ENCODE measurements at regions not wholly inside any gene's neighbourhood (a gene's known extent, or its start where the extent isn't known, plus 50 kb on each side); places are given as distances from the start of the nearest gene placed in this dataset.

GRCh38 chr5:87136096-87136495, 131.6 kb upstream of the RASA1 start:
- H3K27me3 ChIP-seq (ENCODE audit: control insufficient read depth, insufficient read depth, low read length): no peaks in the 10 kb centered on the region
- H3K9me3 ChIP-seq (ENCODE audit: control insufficient read depth, insufficient read depth, low read length): no peaks in the 10 kb centered on the region
- no peak for DNase-seq (ENCODE audit: low read depth, low spot score)
- no peak overlapping the region for H3K4me3 ChIP-seq (ENCODE audit: low read depth, low read length)
- TF ChIP-seq CTCF (IDR thresholded peaks at IDR 0.05; ENCODE audit: low read depth, low read length): no peak
- ChIA-PET POLR2A (no interaction called here), CTCF (no interaction called here)
- H3K27ac ChIP-seq (ENCODE audit: low read depth, low read length): no peak overlapping the region

GRCh38 chr5:87136733-87137132, 130.9 kb upstream of the RASA1 start:
- Histone ChIP-seq H3K9me3 (ENCODE audit: control insufficient read depth, insufficient read depth, low read length) (no peaks in the 10 kb centered on the region), H3K4me3 (ENCODE audit: low read depth, low read length) (no peak overlapping the region), H3K27ac (ENCODE audit: low read depth, low read length) (no peak overlapping the region), H3K27me3 (ENCODE audit: control insufficient read depth, insufficient read depth, low read length) (no peaks in the 10 kb centered on the region)
- no peak for DNase-seq (ENCODE audit: low read depth, low spot score)
- POLR2A ChIA-PET: no interaction called here
- CTCF ChIA-PET: no interaction called here
- no peak for TF ChIP-seq CTCF (IDR thresholded peaks at IDR 0.05; ENCODE audit: low read depth, low read length)

- TF ChIP-seq CTCF (IDR thresholded peaks at IDR 0.05; ENCODE audit: low read depth, low read length): no peak
- H3K4me3 ChIP-seq (ENCODE audit: low read depth, low read length): no peak overlapping the region
- no peak overlapping the region for H3K27ac ChIP-seq (ENCODE audit: low read depth, low read length)
- H3K9me3 ChIP-seq (ENCODE audit: control insufficient read depth, insufficient read depth, low read length): no peaks in the 10 kb centered on the region
- no peak for DNase-seq (ENCODE audit: low read depth, low spot score)
- CTCF ChIA-PET: interaction anchor here (1.3 kb wide), 1 partner anchor 263 kb away, joined by 4 read pairs; no protein-coding TSS in a partner anchor
- POLR2A ChIA-PET: no interaction called here
- no peaks in the 10 kb centered on the region for H3K27me3 ChIP-seq (ENCODE audit: control insufficient read depth, insufficient read depth, low read length)
Measured at GRCh38 chr5:87137283-87137682, 130.4 kb upstream of the RASA1 start.

GRCh38 chr5:87138091-87138805, 129.4 kb upstream of the RASA1 start:
- ChIA-PET POLR2A (no interaction called here), CTCF (interaction anchor here (1.3 kb wide), 1 partner anchor 262 kb away, joined by 4 read pairs; no protein-coding TSS in a partner anchor)
- Histone ChIP-seq H3K9me3 (ENCODE audit: control insufficient read depth, insufficient read depth, low read length) (no peaks in the 10 kb centered on the region), H3K4me3 (ENCODE audit: low read depth, low read length) (no peak overlapping the region), H3K27ac (ENCODE audit: low read depth, low read length) (no peak overlapping the region), H3K27me3 (ENCODE audit: control insufficient read depth, insufficient read depth, low read length) (no peaks in the 10 kb centered on the region)
- DNase-seq (ENCODE audit: low read depth, low spot score): no peak
- no peak for TF ChIP-seq CTCF (IDR thresholded peaks at IDR 0.05; ENCODE audit: low read depth, low read length)

GRCh38 chr5:87139795-87140194, 127.9 kb upstream of the RASA1 start:
- no peak overlapping the region for H3K27ac ChIP-seq (ENCODE audit: low read depth, low read length)
- H3K9me3 ChIP-seq (ENCODE audit: control insufficient read depth, insufficient read depth, low read length): no peaks in the 10 kb centered on the region
- CTCF ChIA-PET: interaction anchor here (1.0 kb wide), 1 partner anchor 260 kb away, joined by 3 read pairs; no protein-coding TSS in a partner anchor
- DNase-seq (ENCODE audit: low read depth, low spot score): no peak
- no peak overlapping the region for H3K4me3 ChIP-seq (ENCODE audit: low read depth, low read length)
- TF ChIP-seq CTCF (IDR thresholded peaks at IDR 0.05; ENCODE audit: low read depth, low read length): no peak
- no peaks in the 10 kb centered on the region for H3K27me3 ChIP-seq (ENCODE audit: control insufficient read depth, insufficient read depth, low read length)
- POLR2A ChIA-PET: no interaction called here
